GM23338 (cell line): ENCODE measurements at regions not wholly inside any gene's neighbourhood (a gene's known extent, or its start where the extent isn't known, plus 50 kb on each side); places are given as distances from the start of the nearest gene placed in this dataset.

Experiments used
- EZH2 ChIP-seq: fragments of 200-600 bp; sonication (generic); IDR thresholded peaks from one replicate; pipeline ENCODE4 v1.8.0; 2017; ENCODE audit warnings: antibody characterized with exemption, mild to moderate bottlenecking, low read depth; ENCODE audit not compliant: unreplicated experiment
- TF ChIP-seq, protein P1 (sequence below), 2 experiments: fragments of 200-600 bp in 1 of 2; sonication (generic) in 1 of 2; conservative IDR thresholded peaks; 2 replicates each; pipeline versions ENCODE4 v1.5.1 to v1.6.1; 2016 to 2017; ENCODE audit warnings: antibody characterized with exemption in 2 of 2, low read depth in 2 of 2, mild to moderate bottlenecking in 2 of 2, moderate library complexity in 1 of 2

DNA sequence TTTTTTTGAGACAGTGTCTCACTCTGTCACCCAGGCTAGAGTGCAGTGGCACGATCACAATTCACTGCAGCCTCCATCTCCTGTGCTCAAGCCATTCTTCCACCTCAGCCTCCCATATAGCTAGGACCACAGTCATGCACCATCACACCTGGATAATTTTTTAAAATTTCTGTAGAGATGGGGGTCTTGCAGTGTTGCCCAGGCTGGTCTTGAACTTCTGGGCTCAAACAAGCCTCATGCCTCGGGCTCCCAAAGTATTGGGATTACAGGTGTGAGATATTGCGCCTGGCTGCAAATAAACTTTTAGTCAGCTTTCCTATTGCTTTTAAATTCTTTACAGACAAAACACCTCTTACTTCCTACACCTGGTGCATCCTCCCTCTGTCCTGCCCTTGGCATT lies 102.1 kb upstream of the VEPH1 start:
- TF ChIP-seq EZH2, result no peak
- TF ChIP-seq, protein P1, sequence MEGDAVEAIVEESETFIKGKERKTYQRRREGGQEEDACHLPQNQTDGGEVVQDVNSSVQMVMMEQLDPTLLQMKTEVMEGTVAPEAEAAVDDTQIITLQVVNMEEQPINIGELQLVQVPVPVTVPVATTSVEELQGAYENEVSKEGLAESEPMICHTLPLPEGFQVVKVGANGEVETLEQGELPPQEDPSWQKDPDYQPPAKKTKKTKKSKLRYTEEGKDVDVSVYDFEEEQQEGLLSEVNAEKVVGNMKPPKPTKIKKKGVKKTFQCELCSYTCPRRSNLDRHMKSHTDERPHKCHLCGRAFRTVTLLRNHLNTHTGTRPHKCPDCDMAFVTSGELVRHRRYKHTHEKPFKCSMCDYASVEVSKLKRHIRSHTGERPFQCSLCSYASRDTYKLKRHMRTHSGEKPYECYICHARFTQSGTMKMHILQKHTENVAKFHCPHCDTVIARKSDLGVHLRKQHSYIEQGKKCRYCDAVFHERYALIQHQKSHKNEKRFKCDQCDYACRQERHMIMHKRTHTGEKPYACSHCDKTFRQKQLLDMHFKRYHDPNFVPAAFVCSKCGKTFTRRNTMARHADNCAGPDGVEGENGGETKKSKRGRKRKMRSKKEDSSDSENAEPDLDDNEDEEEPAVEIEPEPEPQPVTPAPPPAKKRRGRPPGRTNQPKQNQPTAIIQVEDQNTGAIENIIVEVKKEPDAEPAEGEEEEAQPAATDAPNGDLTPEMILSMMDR (conservative IDR thresholded peaks at IDR 0.05; ENCODE audit: low read depth in 2 of 2), result no peak
